GM12865 (cell line): ENCODE measurements at regions not wholly inside any gene's neighbourhood (a gene's known extent, or its start where the extent isn't known, plus 50 kb on each side); places are given as distances from the start of the nearest gene placed in this dataset.
"Not testable (repeated sequence)": the region's sequence is repeated elsewhere in the genome, so short reads cannot be mapped to it uniquely, and the experiment has no call there.

Experiments used
- DNase-seq: peaks from one replicate; pipeline ENCODE4 v3.0.0; 2010; ENCODE audit warnings: low read depth
- H3K4me3 ChIP-seq: 2 replicates; pipeline ENCODE4 v1.5.1; 2011; ENCODE audit warnings: mild to moderate bottlenecking, low read depth, low read length, control low read depth
- TF ChIP-seq, protein P1 (sequence below): IDR thresholded peaks from 2 replicates; pipeline ENCODE4 v1.5.1; 2011; ENCODE audit warnings: low read length, control low read depth, low read depth, inconsistent platforms; ENCODE audit not compliant: insufficient read depth; ENCODE audit errors: missing control alignments

DNA sequence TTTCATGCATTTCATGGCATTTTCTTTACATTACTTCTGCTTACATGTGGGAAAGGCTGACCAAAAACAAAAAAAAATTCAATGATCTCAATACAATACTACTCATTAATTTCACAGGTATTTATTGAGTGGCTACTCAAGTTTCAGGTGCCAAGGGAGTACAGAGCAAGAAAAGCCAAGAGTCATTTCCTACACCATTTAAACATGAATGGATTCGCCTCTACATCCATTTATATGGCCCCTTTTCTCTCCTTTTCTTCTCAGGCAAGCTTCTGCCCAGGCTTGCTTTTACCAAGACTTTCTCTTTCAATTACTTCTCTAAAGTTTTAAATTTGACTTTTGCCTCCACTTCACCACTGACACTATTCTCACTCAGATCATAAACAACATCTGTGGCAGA is 1603.1 kb upstream of the CELF4 start:
- TF ChIP-seq, protein P1, sequence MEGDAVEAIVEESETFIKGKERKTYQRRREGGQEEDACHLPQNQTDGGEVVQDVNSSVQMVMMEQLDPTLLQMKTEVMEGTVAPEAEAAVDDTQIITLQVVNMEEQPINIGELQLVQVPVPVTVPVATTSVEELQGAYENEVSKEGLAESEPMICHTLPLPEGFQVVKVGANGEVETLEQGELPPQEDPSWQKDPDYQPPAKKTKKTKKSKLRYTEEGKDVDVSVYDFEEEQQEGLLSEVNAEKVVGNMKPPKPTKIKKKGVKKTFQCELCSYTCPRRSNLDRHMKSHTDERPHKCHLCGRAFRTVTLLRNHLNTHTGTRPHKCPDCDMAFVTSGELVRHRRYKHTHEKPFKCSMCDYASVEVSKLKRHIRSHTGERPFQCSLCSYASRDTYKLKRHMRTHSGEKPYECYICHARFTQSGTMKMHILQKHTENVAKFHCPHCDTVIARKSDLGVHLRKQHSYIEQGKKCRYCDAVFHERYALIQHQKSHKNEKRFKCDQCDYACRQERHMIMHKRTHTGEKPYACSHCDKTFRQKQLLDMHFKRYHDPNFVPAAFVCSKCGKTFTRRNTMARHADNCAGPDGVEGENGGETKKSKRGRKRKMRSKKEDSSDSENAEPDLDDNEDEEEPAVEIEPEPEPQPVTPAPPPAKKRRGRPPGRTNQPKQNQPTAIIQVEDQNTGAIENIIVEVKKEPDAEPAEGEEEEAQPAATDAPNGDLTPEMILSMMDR: no peak
- DNase-seq: no peak
- no peak overlapping the region for H3K4me3 ChIP-seq

DNA sequence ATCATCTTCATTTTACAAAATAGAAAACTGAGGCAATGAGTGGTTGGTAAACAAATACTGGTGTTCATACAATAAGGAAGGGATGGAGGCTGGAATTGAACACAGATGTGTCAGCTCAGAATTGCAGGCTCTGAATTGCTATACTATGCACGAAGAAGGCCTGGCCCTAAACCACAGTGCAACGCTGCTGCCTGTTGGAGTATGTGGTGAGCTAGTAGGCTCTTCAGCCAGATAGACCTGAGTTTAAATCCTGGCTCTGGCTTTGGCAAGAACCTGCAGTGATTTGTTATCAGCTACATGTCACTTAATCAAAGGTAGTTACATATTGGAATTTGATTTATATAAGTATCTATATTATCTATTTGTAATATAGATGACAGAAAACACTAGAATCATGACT is 1602.4 kb upstream of the CELF4 start:
- no peak overlapping the region for H3K4me3 ChIP-seq
- TF ChIP-seq, protein P1: no peak
- DNase-seq: no peak

DNA sequence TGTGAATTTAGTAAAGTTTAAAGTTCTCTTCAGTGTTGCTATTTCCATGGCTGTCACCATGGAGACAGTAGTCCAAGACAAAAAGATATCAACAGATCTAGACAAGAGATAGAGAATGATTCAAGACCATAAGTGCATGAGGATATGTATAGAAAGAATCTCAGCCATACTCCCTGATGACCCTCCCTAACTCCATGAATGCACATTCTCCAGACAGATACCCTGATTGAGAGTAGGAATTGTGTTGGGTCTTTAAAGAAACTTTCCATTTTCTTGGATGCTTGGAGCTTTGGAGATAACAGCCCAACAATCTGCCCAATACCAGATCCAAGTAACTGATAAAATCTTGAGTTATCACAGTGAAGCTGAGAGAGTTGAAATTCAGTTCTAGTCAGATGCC is 1601.2 kb upstream of the CELF4 start:
- TF ChIP-seq, protein P1: no peak
- DNase-seq: no peak
- no peak overlapping the region for H3K4me3 ChIP-seq

DNA sequence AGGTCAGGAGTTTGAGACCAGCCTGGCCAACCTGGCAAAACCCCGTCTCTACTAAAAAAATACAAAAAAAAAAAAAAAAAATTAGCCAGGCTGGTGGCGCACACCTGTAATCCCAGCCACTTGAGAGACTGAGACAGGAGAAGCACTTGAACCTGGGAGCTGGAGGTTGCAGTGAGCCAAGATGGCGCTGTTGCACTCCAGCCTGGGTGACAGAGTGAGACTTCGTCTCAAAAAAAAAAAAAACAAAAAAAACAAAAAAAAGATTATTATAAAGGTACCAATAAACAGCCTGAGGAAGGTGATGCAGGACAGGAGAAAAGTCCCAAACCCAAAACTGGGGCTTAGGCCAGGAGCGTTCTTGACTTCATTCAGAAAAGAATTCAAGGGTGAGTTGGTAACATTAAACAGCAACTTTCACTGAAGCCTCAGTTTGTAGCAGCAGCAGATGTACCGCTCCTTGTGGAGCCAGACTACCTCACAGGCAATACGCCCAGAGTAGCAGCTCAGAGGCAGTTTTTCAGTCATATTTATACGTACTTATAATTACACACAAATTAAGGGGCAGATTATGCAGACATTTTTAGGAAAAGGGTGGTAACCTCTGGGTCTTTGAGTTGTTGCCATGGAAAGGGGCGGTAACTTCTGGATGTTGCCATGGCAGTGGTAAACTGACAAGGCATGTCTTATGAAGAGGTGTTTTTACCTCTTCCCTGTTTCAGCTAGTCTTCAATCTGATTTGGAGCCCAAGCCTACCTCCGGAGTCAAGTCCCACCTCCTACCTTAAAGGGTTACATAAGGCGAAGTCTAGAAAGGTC is 1596.6 kb upstream of the CELF4 start:
- H3K4me3 ChIP-seq: no peak overlapping the region
- TF ChIP-seq, protein P1: no peak
- DNase-seq: no peak

DNA sequence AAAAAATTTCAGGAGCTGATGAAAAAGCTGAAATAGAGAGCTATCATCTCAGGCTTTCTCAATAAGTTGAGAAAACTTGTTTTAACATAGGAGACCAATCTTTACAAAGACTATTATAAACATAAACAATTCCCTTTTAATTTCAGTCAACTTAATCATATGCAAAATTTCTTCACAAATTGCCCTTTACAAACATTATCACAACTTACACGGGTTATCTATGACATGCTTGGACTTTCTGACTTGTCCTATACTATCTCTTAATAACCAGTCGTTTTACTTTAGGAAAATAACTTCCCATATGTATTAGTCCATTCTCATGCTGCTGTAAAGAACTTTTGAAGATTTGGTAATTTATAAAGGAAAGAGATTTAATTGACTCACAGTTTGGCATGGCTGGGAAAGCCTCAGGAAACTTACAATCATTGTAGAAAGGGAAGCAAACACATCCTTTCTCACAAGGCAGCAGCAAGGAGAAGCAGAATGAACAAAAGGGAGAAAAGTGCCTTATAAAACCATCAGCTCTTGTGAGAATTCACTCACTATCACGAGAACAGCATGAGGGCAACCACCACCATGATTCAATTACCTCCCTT is 1583.7 kb upstream of the CELF4 start:
- no peak overlapping the region for H3K4me3 ChIP-seq
- no peak for DNase-seq
- TF ChIP-seq, protein P1: no peak

DNA sequence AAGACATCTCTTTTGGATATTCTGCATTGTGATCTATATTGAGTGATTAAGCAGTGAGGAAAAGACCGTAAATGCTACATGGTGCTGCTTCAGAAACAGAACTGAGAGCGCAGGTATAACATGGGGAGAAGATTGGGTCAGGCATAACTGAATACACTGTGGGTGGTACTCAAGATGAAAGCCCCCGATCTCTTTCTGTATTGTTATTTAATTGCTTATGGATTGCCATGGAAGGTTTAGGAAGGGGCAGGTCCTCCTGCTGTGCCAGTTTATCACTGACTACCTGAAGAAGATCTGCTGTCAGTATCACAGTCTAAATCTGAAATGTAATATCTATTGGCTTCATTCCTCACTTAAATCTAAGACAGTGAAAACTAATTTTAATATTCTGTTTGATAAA is 1568.7 kb upstream of the CELF4 start:
- TF ChIP-seq, protein P1: no peak
- H3K4me3 ChIP-seq: no peak overlapping the region
- no peak for DNase-seq

DNA sequence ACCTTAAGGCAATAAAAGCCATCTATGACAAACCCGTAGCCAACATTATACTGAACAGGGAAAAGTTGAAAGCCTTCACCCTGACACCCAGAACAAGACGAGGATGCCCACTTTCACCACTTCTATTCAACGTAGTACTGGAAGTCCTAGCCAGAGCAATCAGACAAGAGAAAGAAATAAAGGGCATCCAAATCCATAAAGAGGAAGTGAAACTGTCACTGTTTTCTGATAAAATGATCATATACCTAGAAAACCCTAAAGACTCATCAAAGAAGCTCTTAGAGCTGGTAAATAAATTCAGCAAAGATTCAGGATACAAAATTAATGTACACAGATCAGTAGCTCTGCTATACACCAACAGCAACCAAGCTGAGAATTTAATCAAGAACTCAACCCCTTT is 1561.9 kb upstream of the CELF4 start:
- DNase-seq, H3K4me3 ChIP-seq: not testable (repeated sequence)
